ENCODE measurements at regions not wholly inside any gene's neighbourhood (a gene's known extent, or its start where the extent isn't known, plus 50 kb on each side); places are given as distances from the start of the nearest gene placed in this dataset.

DNA sequence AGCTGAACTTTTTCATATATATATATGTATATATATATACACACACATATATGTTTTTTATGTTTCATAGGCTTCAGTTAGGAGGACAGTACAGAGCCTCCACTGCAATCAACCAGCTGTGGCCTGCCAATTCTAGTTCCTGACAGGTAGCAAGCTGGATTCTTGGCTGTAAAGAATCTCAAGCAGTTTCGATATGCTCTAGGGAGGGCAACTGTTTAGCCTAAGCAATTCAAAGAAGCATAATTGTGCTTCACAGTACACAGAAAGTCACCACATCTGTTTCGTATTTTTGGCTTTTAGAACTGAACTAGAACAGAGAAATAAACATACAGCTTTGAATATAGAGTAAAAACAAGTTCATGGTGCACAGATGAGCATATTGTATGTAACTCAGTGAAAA lies 152.4 kb upstream of the ARRDC3 start:
- TF ChIP-seq, protein P1, sequence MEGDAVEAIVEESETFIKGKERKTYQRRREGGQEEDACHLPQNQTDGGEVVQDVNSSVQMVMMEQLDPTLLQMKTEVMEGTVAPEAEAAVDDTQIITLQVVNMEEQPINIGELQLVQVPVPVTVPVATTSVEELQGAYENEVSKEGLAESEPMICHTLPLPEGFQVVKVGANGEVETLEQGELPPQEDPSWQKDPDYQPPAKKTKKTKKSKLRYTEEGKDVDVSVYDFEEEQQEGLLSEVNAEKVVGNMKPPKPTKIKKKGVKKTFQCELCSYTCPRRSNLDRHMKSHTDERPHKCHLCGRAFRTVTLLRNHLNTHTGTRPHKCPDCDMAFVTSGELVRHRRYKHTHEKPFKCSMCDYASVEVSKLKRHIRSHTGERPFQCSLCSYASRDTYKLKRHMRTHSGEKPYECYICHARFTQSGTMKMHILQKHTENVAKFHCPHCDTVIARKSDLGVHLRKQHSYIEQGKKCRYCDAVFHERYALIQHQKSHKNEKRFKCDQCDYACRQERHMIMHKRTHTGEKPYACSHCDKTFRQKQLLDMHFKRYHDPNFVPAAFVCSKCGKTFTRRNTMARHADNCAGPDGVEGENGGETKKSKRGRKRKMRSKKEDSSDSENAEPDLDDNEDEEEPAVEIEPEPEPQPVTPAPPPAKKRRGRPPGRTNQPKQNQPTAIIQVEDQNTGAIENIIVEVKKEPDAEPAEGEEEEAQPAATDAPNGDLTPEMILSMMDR (conservative IDR thresholded peaks at IDR 0.05 in 1 of 2, IDR thresholded peaks at IDR 0.05 in 1 of 2; ENCODE audit: low read depth in 1 of 2, low read length in 2 of 2) = no peak
- no peak for TF ChIP-seq EZH2 (IDR thresholded peaks at IDR 0.05; ENCODE audit: low read length, missing control alignments)

All from fibroblast of lung (primary cell).